ENCODE measurements at regions not wholly inside any gene's neighbourhood (a gene's known extent, or its start where the extent isn't known, plus 50 kb on each side); places are given as distances from the start of the nearest gene placed in this dataset.
A peak's percentile ranks its signal among the peaks of the same experiment; 100 is the strongest.
"Not testable (repeated sequence)": the region's sequence is repeated elsewhere in the genome, so short reads cannot be mapped to it uniquely, and the experiment has no call there.

- Histone ChIP-seq H3K27ac (peak overlapping the region in 1 of 2 donors; percentile 15), H3K4me3 (no peak overlapping the region), H3K9me3 (no peaks in the 10 kb centered on the region), H3K36me3 (no peaks in the 10 kb centered on the region), H3K4me1 (no peaks in the 10 kb centered on the region), H3K27me3 (no peaks in the 10 kb centered on the region)
- intact Hi-C loops (cut with DNase I; ENCODE audit: low total_unique reads), result no loop called here
- DNase-seq, result no peak
- TF ChIP-seq CTCF (IDR thresholded peaks at IDR 0.05) (no peak), POLR2A (IDR thresholded peaks at IDR 0.05) (no peak)
Measured at GRCh38 chrX:46326161-46326560, 219.1 kb downstream of the ZNF674 start.

GRCh38 chrX:46325312-46325877, 219.8 kb downstream of the ZNF674 start:
- Histone ChIP-seq H3K4me1 (no peaks in the 10 kb centered on the region), H3K4me3 (no peak overlapping the region), H3K36me3 (no peaks in the 10 kb centered on the region), H3K27ac (peak overlapping the region in 1 of 2 donors; percentile 6), H3K9me3 (no peaks in the 10 kb centered on the region), H3K27me3 (no peaks in the 10 kb centered on the region)
- intact Hi-C loops (cut with DNase I; ENCODE audit: low total_unique reads), result no loop called here
- no peak for DNase-seq
- TF ChIP-seq POLR2A (IDR thresholded peaks at IDR 0.05) (no peak), CTCF (IDR thresholded peaks at IDR 0.05) (no peak)

- DNase-seq, result no peak
- intact Hi-C loops (cut with DNase I; ENCODE audit: low total_unique reads), result no loop called here
- Histone ChIP-seq H3K27me3 (peaks cover 0 to 4% of the 10 kb centered on the region in 2 donors), H3K36me3 (no peaks in the 10 kb centered on the region), H3K9me3 (no peaks in the 10 kb centered on the region), H3K4me1 (no peaks in the 10 kb centered on the region), H3K4me3 (no peak overlapping the region), H3K27ac (no peak overlapping the region)
- TF ChIP-seq CTCF (IDR thresholded peaks at IDR 0.05) (no peak), POLR2A (IDR thresholded peaks at IDR 0.05) (no peak)
Measured at GRCh38 chrX:46324166-46324565, 221.1 kb downstream of the ZNF674 start.

GRCh38 chrX:46322929-46323328, 222.3 kb downstream of the ZNF674 start:
- H3K4me3 ChIP-seq; intact Hi-C loops (cut with DNase I; ENCODE audit: low total_unique reads); H3K36me3 ChIP-seq; H3K27me3 ChIP-seq; DNase-seq; H3K9me3 ChIP-seq; H3K4me1 ChIP-seq; H3K27ac ChIP-seq: not testable (repeated sequence)

- TF ChIP-seq CTCF (IDR thresholded peaks at IDR 0.05), result no peak
- TF ChIP-seq POLR2A (IDR thresholded peaks at IDR 0.05), result no peak
- no peak for DNase-seq
- intact Hi-C loops (cut with DNase I; ENCODE audit: low total_unique reads), result no loop called here
- no peaks in the 10 kb centered on the region for H3K36me3 ChIP-seq
- peaks cover 0 to 4% of the 10 kb centered on the region in 2 donors for H3K27me3 ChIP-seq
- no peak overlapping the region for H3K27ac ChIP-seq
- H3K9me3 ChIP-seq, result no peaks in the 10 kb centered on the region
- H3K4me1 ChIP-seq, result no peaks in the 10 kb centered on the region
- H3K4me3 ChIP-seq, result no peak overlapping the region
Measured at GRCh38 chrX:46321676-46322075, 223.5 kb downstream of the ZNF674 start.

GRCh38 chrX:46319750-46320149, 225.5 kb downstream of the ZNF674 start:
- H3K4me1 ChIP-seq, result no peaks in the 10 kb centered on the region
- TF ChIP-seq CTCF (IDR thresholded peaks at IDR 0.05), result no peak
- TF ChIP-seq POLR2A (IDR thresholded peaks at IDR 0.05), result no peak
- intact Hi-C loops (cut with DNase I; ENCODE audit: low total_unique reads), result no loop called here
- H3K9me3 ChIP-seq, result no peaks in the 10 kb centered on the region
- peaks cover 0 to 4% of the 10 kb centered on the region in 2 donors for H3K27me3 ChIP-seq
- H3K4me3 ChIP-seq, result no peak overlapping the region
- DNase-seq, result no peak
- H3K27ac ChIP-seq, result no peak overlapping the region
- H3K36me3 ChIP-seq, result no peaks in the 10 kb centered on the region
